HG02870 (cell line): ENCODE measurements at regions not wholly inside any gene's neighbourhood (a gene's known extent, or its start where the extent isn't known, plus 50 kb on each side); places are given as distances from the start of the nearest gene placed in this dataset.
A peak's percentile ranks its signal among the peaks of the same experiment; 100 is the strongest.
"Not testable (repeated sequence)": the region's sequence is repeated elsewhere in the genome, so short reads cannot be mapped to it uniquely, and the experiment has no call there.

ENCODE experiments used
- ATAC-seq: cut with Tn5 transposase; IDR thresholded peaks from one replicate; pipeline ENCODE4 v1.9.1; 2021; ENCODE audit warnings: mild to moderate bottlenecking, moderate library complexity; ENCODE audit not compliant: unreplicated experiment

DNA sequence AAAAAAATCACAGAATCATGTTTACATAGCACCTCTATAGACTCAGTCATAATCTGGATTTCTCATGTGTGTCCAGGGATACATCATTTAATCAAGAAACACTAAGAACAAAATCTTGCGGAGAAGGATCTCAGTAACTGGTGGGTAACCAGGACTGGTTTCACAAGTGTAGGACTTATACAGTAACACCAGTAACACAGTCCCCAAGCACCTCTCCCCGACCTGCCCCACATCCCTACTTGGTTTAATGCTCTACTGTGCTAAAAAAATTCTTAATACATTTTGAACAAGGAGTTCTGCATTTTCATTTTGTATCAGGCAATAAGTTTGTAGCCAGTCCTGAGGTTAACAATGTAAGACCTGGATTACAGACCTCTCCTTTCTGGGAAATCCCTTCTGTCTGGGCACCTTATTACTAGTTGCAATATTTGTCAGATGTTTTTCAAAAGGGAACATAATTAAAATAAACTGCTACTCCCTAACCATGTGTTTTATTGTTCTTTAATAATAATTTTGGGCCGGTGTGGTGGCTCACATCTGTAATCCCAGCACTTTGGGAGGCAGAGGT lies 57.6 kb upstream of the BBX start:
- peak; percentile 62 for ATAC-seq

DNA sequence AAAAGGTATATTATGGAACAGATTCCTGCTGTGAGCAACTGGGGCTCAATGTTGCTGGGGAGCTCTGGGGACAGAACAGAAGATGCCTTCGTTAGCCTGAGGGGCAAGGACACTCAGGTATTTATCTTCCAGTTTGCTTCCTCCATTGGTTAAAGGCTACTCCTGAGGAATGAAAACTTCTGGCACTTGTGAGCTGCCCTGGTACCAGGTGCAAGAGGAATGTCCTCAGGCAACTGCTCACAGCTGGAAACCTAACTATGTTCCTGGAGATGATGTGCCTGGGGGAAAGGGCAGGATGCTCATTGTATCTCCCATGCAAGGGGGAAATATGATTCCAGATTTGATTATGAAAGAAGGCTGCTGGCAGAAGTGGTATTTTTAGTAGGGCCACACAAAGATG lies 54.0 kb upstream of the BBX start:
- no peak for ATAC-seq

DNA sequence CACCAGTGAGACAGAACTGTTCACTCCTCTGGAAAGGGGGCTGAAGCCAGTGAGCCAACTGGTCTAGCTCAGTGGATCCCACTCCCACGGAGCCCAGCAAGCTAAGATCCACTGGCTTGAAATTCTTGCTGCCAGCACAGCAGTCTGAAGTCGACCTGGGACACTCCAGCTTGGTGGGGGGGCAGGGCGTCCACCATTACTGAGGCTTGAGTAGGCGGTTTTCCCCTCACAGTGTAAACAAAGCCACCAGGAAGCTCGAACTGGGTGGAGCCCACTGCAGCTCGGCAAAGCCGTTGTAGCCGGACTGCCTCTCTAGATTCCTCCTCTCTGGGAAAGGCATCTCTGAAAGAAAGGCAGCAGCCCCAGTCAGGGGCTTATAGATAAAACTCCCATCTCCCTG lies 52.3 kb upstream of the BBX start:
- ATAC-seq: not testable (repeated sequence)
